B cell (primary cell): ENCODE measurements at regions not wholly inside any gene's neighbourhood (a gene's known extent, or its start where the extent isn't known, plus 50 kb on each side); places are given as distances from the start of the nearest gene placed in this dataset.

Experiments
- ATAC-seq: fragments of 200-7000 bp; cut with Tn5 transposase; one replicate; pipeline ENCODE4 v1.10.0; 2021; ENCODE audit warnings: low read depth, mild to moderate bottlenecking, moderate number of reproducible peaks, moderate library complexity
- CTCF ChIA-PET: fragments of 350-600 bp; sonication (Branson Sonifier 250); formaldehyde crosslinking; loops from one replicate; lab custom pipeline; 2021; ENCODE audit warnings: antibody characterized with exemption, inconsistent platforms; lab: Charles Lee
- POLR2A ChIA-PET: fragments of 350-600 bp; sonication (Branson Sonifier 250); formaldehyde crosslinking; loops from one replicate; lab custom pipeline; 2021; ENCODE audit warnings: antibody characterized with exemption; lab: Charles Lee
- DNase-seq: peaks from one replicate; pipeline ENCODE4 v3.0.0; 2013
- H2AFZ ChIP-seq: 2 replicates; pipeline ENCODE4 v1.6.1; 2012; ENCODE audit warnings: mild to moderate bottlenecking, low read depth, low read length; ENCODE audit not compliant: insufficient read depth, poor library complexity, severe bottlenecking
- H3K27ac ChIP-seq, 2 donors: 1 replicate in 1 of 2; 2 replicates in 1 of 2; pipeline ENCODE4 v1.5.1; 2012 to 2013; ENCODE audit warnings: low read length in 2 of 2, mild to moderate bottlenecking in 2 of 2, moderate library complexity in 1 of 2
- H3K27me3 ChIP-seq, 4 experiments: fragments of 200-600 bp in 1 of 4; sonication (generic) in 1 of 4; replicated peaks in 1 of 4; 1 replicate in 2 of 4; 2 replicates in 2 of 4; pipeline versions ENCODE4 v1.6.1 to v1.7.0; 2013 to 2016; ENCODE audit warnings: low read length in 3 of 4, mild to moderate bottlenecking in 2 of 4, mixed read lengths in 1 of 4, moderate library complexity in 1 of 4; ENCODE audit not compliant: insufficient read depth in 4 of 4, control insufficient read depth in 3 of 4; ENCODE audit errors: control extremely low read depth in 1 of 4
- H3K36me3 ChIP-seq, 2 experiments: replicated peaks in 1 of 2; 1 replicate in 1 of 2; 2 replicates in 1 of 2; pipeline versions ENCODE4 v1.6.1 to v1.7.1; 2013; ENCODE audit warnings: low read length in 1 of 2; ENCODE audit not compliant: insufficient read depth in 2 of 2, control insufficient read depth in 1 of 2; ENCODE audit errors: control extremely low read depth in 1 of 2, extremely low read depth in 1 of 2
- H3K4me1 ChIP-seq, 2 donors: fragments of 200-600 bp in 1 of 2; sonication (generic) in 1 of 2; 1 replicate in 1 of 2; 2 replicates in 1 of 2; pipeline versions ENCODE4 v1.5.1 to v1.6.1; 2013 to 2017; ENCODE audit warnings: low read length in 2 of 2; ENCODE audit not compliant: control insufficient read depth in 2 of 2, insufficient read depth in 2 of 2
- H3K4me2 ChIP-seq: replicated peaks from 2 replicates; pipeline ENCODE3; 2012; ENCODE audit warnings: mild to moderate bottlenecking, low read depth, low read length; ENCODE audit not compliant: poor library complexity, severe bottlenecking
- H3K4me3 ChIP-seq, 5 experiments: fragments of 200-600 bp in 1 of 5; sonication (generic) in 1 of 5; 1 replicate in 3 of 5; 2 replicates in 2 of 5; pipeline versions ENCODE4 v1.5.1 to v1.7.0; 2011 to 2016; ENCODE audit warnings: low read length in 4 of 5, mild to moderate bottlenecking in 4 of 5, low read depth in 2 of 5, control low read depth in 1 of 5, moderate library complexity in 1 of 5; ENCODE audit not compliant: insufficient read depth in 1 of 5; ENCODE audit errors: control extremely low read depth in 1 of 5, extremely low read depth in 1 of 5
- H3K79me2 ChIP-seq: fragments of 200-600 bp; sonication (generic); one replicate; pipeline ENCODE4 v1.6.0; 2016; ENCODE audit warnings: low read length; ENCODE audit not compliant: control insufficient read depth, insufficient read depth
- H3K9ac ChIP-seq: fragments of 200-600 bp; sonication (generic); 2 replicates; pipeline ENCODE4 v1.6.1; 2017; ENCODE audit warnings: mild to moderate bottlenecking, low read length, moderate library complexity
- H3K9me3 ChIP-seq, 3 donors: one replicate each; pipeline versions ENCODE4 v1.6.1 to v1.7.1; 2013; ENCODE audit warnings: low read length in 2 of 3; ENCODE audit not compliant: control insufficient read depth in 2 of 3, insufficient read depth in 1 of 3; ENCODE audit errors: control extremely low read depth in 1 of 3
- H4K20me1 ChIP-seq: 2 replicates; pipeline ENCODE4 v1.6.0; 2012; ENCODE audit warnings: mild to moderate bottlenecking, low read length; ENCODE audit not compliant: insufficient read depth, control insufficient read depth, poor library complexity, severe bottlenecking
- H3K27ac Mint-ChIP-seq: one replicate; pipeline ENCODE4 v1.8.0; 2021; ENCODE audit warnings: mixed read lengths
- H3K27me3 Mint-ChIP-seq: one replicate; pipeline ENCODE4 v1.8.0; 2021; ENCODE audit warnings: mixed read lengths
- H3K4me1 Mint-ChIP-seq: one replicate; pipeline ENCODE4 v1.8.0; 2021; ENCODE audit warnings: mixed read lengths
- H3K4me3 Mint-ChIP-seq: one replicate; pipeline ENCODE4 v1.8.0; 2021; ENCODE audit warnings: mixed read lengths
- H3K9me3 Mint-ChIP-seq: one replicate; pipeline ENCODE4 v1.8.0; 2022; ENCODE audit warnings: mixed read lengths; ENCODE audit not compliant: insufficient read depth
- CTCF ChIP-seq: fragments of 200-600 bp; IDR thresholded peaks from one replicate; pipeline ENCODE4 v1.8.0; 2022; ENCODE audit warnings: antibody characterized with exemption, mild to moderate bottlenecking
- EZH2 ChIP-seq: IDR thresholded peaks from 2 replicates; pipeline ENCODE4 v1.6.1; 2012; ENCODE audit warnings: borderline replicate concordance, low read depth, mild to moderate bottlenecking, moderate library complexity, low read length; ENCODE audit not compliant: insufficient read depth, poor library complexity, severe bottlenecking
- WGBS: methylation state at CpG from one replicate; pipeline ENCODE4 v1.1.5; 2013; ENCODE audit warnings: missing lambda C conversion rate; ENCODE audit not compliant: insufficient coverage; 5-methylcytosine and 5-hydroxymethylcytosine counted together
- intact Hi-C: fragments of 100-400 bp; cut with micrococcal nuclease; formaldehyde crosslinking; loops from one replicate; pipeline ENCODE4 v1.10.0; 2022

- Histone ChIP-seq H3K79me2 (no peaks in the 10 kb centered on the region), H3K9me3 (no peaks in the 10 kb centered on the region), H3K27me3 (no peaks in the 10 kb centered on the region), H4K20me1 (no peaks in the 10 kb centered on the region), H3K27ac (no peak overlapping the region), H3K4me2 (no peak overlapping the region), H3K4me1 (no peaks in the 10 kb centered on the region), H3K36me3 (no peaks in the 10 kb centered on the region), H3K4me3 (no peak overlapping the region), H3K9ac (no peak overlapping the region), H2AFZ (no peak overlapping the region)
- Mint-ChIP-seq H3K27me3 (no peaks in the 10 kb centered on the region), H3K4me3 (no peak overlapping the region), H3K27ac (no peak overlapping the region), H3K9me3 (no peaks in the 10 kb centered on the region), H3K4me1 (no peaks in the 10 kb centered on the region)
- ATAC-seq (no peak), DNase-seq (no peak)
- WGBS = no CpG with 5 or more reads among the region's 1 CpG
- CTCF ChIA-PET = no interaction called here
- POLR2A ChIA-PET = no interaction called here
- TF ChIP-seq EZH2 (no peak), CTCF (no peak)
- intact Hi-C loops = no loop called here
Observed at GRCh38 chr2:184308706-184309105, 289.6 kb upstream of the ZNF804A start.

- no peaks in the 10 kb centered on the region for H3K79me2 ChIP-seq
- H3K4me3 ChIP-seq = no peak overlapping the region
- no peak overlapping the region for H3K4me3 Mint-ChIP-seq
- H2AFZ ChIP-seq = no peak overlapping the region
- no peaks in the 10 kb centered on the region for H3K4me1 ChIP-seq
- WGBS = 93% methylated on average over 5 of the region's 7 CpGs
- CTCF ChIA-PET = no interaction called here
- ATAC-seq (no peak), DNase-seq (no peak)
- no peak overlapping the region for H3K27ac Mint-ChIP-seq
- H3K4me1 Mint-ChIP-seq = no peaks in the 10 kb centered on the region
- no peak overlapping the region for H3K9ac ChIP-seq
- TF ChIP-seq CTCF = no peak
- TF ChIP-seq EZH2 = no peak
- no peaks in the 10 kb centered on the region for H3K36me3 ChIP-seq
- no peaks in the 10 kb centered on the region for H3K9me3 Mint-ChIP-seq
- no peak overlapping the region for H3K27ac ChIP-seq
- no peaks in the 10 kb centered on the region for H3K9me3 ChIP-seq
- H4K20me1 ChIP-seq = no peaks in the 10 kb centered on the region
- POLR2A ChIA-PET = no interaction called here
- no peak overlapping the region for H3K4me2 ChIP-seq
- intact Hi-C loops = no loop called here
- H3K27me3 ChIP-seq = no peaks in the 10 kb centered on the region
- H3K27me3 Mint-ChIP-seq = no peaks in the 10 kb centered on the region
Observed at GRCh38 chr2:184312970-184313369, 285.4 kb upstream of the ZNF804A start.
